ENCODE measurements at regions not wholly inside any gene's neighbourhood (a gene's known extent, or its start where the extent isn't known, plus 50 kb on each side); places are given as distances from the start of the nearest gene placed in this dataset.

- Histone ChIP-seq H3K27me3 (replicated peaks; ENCODE audit: control insufficient read depth, insufficient read depth, low read length) (no peaks in the 10 kb centered on the region), H3K4me3 (replicated peaks; ENCODE audit: low read depth, low read length) (no peak overlapping the region)
- no peak for TF ChIP-seq CTCF (IDR thresholded peaks at IDR 0.05; ENCODE audit: insufficient read depth, low read length, poor library complexity, severe bottlenecking)
These were observed 475.0 kb downstream of the DNAJB9 start for GRCh38 chr7:109044691-109045090.

GRCh38 chr7:109049366-109049765 lies 479.7 kb downstream of the DNAJB9 start:
- Histone ChIP-seq H3K27me3 (replicated peaks; ENCODE audit: control insufficient read depth, insufficient read depth, low read length) (no peaks in the 10 kb centered on the region), H3K36me3 (ENCODE audit: control insufficient read depth, insufficient read depth, low read length) (no peaks in the 10 kb centered on the region), H3K4me3 (replicated peaks; ENCODE audit: low read depth, low read length) (no peak overlapping the region)
- TF ChIP-seq CTCF (IDR thresholded peaks at IDR 0.05; ENCODE audit: insufficient read depth, low read length, poor library complexity, severe bottlenecking), result no peak
- no peak for DNase-seq (ENCODE audit: extremely low read depth, insufficient read length)

More at GRCh38 chr7:109044691-109045090, 475.0 kb downstream of the DNAJB9 start:
- no peaks in the 10 kb centered on the region for H3K36me3 ChIP-seq (ENCODE audit: control insufficient read depth, insufficient read depth, low read length)
- no peak for DNase-seq (ENCODE audit: extremely low read depth, insufficient read length)

- Histone ChIP-seq H3K27me3 (replicated peaks; ENCODE audit: control insufficient read depth, insufficient read depth, low read length) (no peaks in the 10 kb centered on the region), H3K36me3 (ENCODE audit: control insufficient read depth, insufficient read depth, low read length) (no peaks in the 10 kb centered on the region), H3K4me3 (replicated peaks; ENCODE audit: low read depth, low read length) (no peak overlapping the region)
- no peak for TF ChIP-seq CTCF (IDR thresholded peaks at IDR 0.05; ENCODE audit: insufficient read depth, low read length, poor library complexity, severe bottlenecking)
- no peak for DNase-seq (ENCODE audit: extremely low read depth, insufficient read length)
These were observed 489.4 kb downstream of the DNAJB9 start for GRCh38 chr7:109059089-109059488.

GRCh38 chr7:109062798-109063197 lies 493.1 kb downstream of the DNAJB9 start:
- no peak overlapping the region for H3K4me3 ChIP-seq (replicated peaks; ENCODE audit: low read depth, low read length)
- no peak for TF ChIP-seq CTCF (IDR thresholded peaks at IDR 0.05; ENCODE audit: insufficient read depth, low read length, poor library complexity, severe bottlenecking)
- H3K27me3 ChIP-seq (replicated peaks; ENCODE audit: control insufficient read depth, insufficient read depth, low read length), result no peaks in the 10 kb centered on the region
- no peak for DNase-seq (ENCODE audit: extremely low read depth, insufficient read length)
- no peaks in the 10 kb centered on the region for H3K36me3 ChIP-seq (ENCODE audit: control insufficient read depth, insufficient read depth, low read length)

- no peak for TF ChIP-seq CTCF (IDR thresholded peaks at IDR 0.05; ENCODE audit: insufficient read depth, low read length, poor library complexity, severe bottlenecking)
- H3K36me3 ChIP-seq (ENCODE audit: control insufficient read depth, insufficient read depth, low read length), result no peaks in the 10 kb centered on the region
These were observed 503.9 kb downstream of the DNAJB9 start for GRCh38 chr7:109073543-109073942.

GRCh38 chr7:109076396-109076972 lies 506.8 kb downstream of the DNAJB9 start:
- Histone ChIP-seq H3K27me3 (replicated peaks; ENCODE audit: control insufficient read depth, insufficient read depth, low read length) (no peaks in the 10 kb centered on the region), H3K4me3 (replicated peaks; ENCODE audit: low read depth, low read length) (no peak overlapping the region), H3K36me3 (ENCODE audit: control insufficient read depth, insufficient read depth, low read length) (no peaks in the 10 kb centered on the region)
- TF ChIP-seq CTCF (IDR thresholded peaks at IDR 0.05; ENCODE audit: insufficient read depth, low read length, poor library complexity, severe bottlenecking), result no peak
- DNase-seq (ENCODE audit: extremely low read depth, insufficient read length), result no peak

More at GRCh38 chr7:109073543-109073942, 503.9 kb downstream of the DNAJB9 start:
- Histone ChIP-seq H3K27me3 (replicated peaks; ENCODE audit: control insufficient read depth, insufficient read depth, low read length) (no peaks in the 10 kb centered on the region), H3K4me3 (replicated peaks; ENCODE audit: low read depth, low read length) (no peak overlapping the region)
- DNase-seq (ENCODE audit: extremely low read depth, insufficient read length), result no peak
